Cerebellar cortex (tissue), 1 donor: ENCODE measurements at regions not wholly inside any gene's neighbourhood (a gene's known extent, or its start where the extent isn't known, plus 50 kb on each side); places are given as distances from the start of the nearest gene placed in this dataset.

Experiments
- DNase-seq: peaks from one replicate; pipeline ENCODE4 v3.0.0-alpha.2; 2015; ENCODE audit warnings: low spot score

DNA sequence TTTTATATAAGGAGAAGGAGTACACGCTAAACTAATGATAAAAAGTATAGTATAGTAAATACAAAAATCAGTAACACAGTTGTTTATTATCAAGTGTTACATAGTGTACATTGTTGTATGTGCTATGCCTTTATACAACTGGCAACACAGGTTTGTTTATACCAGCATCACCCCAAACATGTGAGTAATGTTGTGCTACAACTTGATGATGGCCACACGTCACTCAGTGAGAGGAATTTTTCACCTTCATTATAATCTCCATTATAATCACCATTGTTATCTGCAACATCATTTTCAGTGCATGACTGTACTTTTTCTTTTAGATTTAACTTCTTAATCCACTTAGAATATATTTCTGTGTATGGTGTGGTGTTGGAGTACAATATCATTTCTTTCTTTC is 204.0 kb upstream of the CTNNB1 start:
- DNase-seq, result no peak

DNA sequence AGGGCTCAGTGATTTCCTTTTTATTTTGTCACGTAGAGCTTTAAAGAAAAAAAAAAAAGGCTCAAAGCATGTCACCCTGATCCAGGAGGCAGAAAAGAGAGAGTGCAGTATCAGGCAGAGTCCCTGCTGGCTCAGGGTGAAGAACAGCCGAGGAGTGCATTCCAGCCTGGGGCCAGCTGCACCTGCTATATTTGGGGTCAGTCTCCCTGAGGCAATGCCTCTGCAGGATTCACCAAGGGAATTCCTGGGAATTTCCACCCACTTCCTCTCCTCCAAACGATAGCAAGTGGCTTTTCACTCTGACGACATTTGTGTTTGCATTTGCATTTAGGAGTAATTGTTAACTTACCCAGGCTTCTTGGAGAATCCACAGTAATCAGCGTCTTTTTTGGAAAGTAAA is 202.9 kb upstream of the CTNNB1 start:
- peak; percentile 30 for DNase-seq

DNA sequence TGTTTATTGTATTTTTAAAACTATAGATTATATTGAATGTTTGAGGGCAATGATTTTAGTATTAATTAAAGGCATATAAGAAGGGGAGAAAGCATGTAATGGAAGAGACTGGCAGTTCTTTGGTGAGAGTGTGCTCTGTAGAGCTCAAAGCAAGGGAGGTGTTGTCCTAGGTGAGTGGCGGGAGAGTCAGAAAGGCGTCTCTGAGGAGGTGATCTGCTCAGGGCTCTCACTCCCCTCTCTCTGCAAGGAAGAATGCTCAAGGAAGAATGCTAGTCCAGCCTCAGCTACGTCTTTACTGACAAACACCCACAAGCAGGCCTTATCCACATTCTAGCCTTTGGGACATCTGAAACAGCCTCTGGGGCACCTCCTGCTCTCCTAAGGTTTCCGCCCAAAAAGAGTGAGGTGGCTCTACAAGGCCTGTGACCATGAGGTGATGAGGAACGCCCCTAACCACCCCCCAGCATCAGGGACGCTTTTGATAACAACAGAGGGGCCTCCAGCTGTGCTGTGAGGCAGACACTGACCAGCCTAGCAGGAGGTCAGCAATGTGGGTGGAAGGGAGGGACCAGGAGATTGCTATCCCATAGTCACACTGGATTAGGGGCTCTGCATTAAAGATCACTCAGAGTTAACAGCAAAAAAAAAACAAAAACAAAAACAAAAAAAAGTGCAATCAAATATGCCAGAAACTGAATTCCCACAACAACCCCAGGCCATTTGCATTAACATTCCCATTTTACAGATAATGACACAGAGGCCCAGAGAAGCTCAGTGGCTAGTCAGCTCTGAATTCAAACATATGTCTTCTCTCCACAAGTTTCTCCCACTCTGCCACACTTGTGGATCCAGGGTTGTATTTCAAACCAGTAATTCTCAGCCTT is 202.2 kb upstream of the CTNNB1 start:
- DNase-seq, result no peak

DNA sequence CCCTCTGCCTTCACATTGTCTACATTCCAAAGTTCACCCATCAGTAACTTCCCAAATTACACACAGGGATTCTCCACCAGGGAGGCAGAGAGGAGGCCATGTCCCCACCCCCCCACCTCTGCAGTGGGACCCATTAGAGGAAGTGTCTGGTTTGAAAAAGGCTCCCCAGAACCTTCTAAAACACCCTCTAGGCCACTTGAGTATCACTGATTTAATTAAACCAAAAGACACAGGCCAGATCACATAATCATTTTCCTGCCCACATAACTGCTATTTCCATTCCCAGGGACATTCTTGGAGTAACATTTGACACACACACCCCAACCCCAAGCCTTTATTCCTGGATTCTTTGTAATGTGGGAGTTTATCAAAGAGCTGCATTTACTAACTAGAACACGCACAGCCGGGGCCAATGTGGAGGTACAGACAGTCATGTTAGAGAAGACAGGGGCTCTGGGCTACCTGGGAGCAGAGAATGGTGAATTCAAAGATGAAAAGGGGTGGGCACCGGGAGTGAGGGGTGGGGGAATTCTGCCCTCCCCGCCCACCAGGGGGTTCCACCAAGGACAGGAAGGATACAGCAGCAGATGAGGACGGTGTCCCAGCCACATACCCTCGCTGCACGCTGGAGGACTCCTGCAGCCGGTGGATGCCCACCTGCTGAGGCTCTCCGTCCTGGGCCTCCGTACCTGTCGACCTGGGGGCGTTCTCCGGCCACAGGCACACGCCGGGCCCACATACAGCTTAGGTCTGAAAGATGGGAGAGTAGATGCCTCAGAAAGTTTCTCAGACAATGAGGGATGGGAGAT is 201.4 kb upstream of the CTNNB1 start:
- DNase-seq, result no peak

- no peak for DNase-seq
Observed at GRCh38 chr3:40999682-41000081, 199.6 kb upstream of the CTNNB1 start.

DNA sequence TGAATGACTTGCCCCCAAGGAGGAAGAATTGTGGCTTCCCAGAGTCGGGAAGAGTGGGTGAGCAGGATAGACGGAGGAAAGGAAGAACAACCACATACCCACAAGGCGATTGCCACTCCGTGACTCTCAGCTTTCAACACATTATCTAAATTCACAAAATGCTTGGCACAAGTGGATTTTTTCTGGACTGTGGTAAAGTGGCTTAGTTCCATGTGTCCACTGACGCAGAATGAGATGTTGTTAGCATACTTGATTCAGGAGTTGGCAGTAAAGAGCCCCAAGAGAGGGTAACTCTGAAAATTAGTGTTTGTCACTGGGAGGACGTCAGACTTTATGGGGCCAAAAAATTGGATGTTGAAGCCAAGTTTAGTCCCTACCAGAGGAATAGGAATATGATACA is 198.8 kb upstream of the CTNNB1 start:
- peak; percentile 48 for DNase-seq

DNA sequence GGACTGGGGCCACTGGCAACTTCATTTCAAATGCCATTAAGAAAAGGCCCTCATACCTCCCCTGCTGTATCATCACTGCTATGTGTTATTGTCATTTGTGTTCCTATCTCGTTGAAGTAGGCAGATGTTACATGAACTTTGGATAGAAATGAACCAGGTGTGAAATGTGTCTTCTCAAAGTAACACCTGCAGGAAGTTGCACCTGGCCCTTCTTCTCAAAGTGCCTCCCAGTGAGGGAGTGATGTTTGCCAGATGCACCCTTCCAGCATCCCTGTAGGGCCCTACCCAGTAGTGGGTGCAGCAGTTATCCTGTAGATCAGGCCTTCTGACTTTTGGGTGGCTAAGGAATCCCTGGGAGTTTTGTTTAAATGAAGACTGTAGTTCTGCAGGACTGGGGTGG is 197.7 kb upstream of the CTNNB1 start:
- DNase-seq, result no peak

DNA sequence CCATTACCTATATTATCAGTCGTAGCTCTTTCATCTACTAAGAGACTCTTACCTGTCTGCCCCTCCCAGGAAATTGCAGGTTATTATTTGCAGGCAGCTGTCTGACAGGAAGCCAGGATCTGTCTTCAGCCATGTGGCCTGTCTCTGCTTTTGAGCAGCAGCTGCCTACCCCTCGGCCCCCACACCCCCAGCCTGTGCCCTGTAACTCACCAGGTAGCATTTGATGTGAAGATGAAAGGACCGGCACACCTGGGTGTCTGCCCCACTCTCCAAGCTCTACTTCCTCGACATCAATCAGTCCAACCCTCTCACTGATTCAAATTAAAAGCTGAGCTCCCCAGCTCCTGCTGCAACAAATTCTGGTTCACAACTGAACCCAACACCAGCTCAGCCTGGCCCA is 197.2 kb upstream of the CTNNB1 start:
- no peak for DNase-seq

- DNase-seq, result no peak
Observed at GRCh38 chr3:41007399-41007798, 191.9 kb upstream of the CTNNB1 start.

GRCh38 chr3:41011854-41012253 is 187.5 kb upstream of the CTNNB1 start:
- DNase-seq, result no peak

DNA sequence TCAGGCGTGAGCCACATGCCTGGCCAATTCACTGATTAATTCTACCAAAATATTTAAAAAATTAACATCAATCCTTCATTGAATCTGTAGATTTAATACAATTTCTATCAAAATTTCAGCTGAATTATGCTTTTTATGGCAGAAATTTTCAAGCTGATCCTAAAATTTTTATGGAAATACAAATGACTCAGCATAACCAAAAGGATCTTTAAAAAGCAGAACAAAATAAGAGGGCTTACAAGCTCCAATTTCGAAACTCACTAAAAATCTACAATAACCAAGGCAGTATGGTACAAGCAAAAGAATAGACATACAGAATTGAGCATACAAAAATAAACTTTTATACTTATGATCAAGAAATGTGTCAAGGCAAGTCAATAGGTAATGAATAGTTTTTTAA is 180.4 kb upstream of the CTNNB1 start:
- no peak for DNase-seq

DNA sequence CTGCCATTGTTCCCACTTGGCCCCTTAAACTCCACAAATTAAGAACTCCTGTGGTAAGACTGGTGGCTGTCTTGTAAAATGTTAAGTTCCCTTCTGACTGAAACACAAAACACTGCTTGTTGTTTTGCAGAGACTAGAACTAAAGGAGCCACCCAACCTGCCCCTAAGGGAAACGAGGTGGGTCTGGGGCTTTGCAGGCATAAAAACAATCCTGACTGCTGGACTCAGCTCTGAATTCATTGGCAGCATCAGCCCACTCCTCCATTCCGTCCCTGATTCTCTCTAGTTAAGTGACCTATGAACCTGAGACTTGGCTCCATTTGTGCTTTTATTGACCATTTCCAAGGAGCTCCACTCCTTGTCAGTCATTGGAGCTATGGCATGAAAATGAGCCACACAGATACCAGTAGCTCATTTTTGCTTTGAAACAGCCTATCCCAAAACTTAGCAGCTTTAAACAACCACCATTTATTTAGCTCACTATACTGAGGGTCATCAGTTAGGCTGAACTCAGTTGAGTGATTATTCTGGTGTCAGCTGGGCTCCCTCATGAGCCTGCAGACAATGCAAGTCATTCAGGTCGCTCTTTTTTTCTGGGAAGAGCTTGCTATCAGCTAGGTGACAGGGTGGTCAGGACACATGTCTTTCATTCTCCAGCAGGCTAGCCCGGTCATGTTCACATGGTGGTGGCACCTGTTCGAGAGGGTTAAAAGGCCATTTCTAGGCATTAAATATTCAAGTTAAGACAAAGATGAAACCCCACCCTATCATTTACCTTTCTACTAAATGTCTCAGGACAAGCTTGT is 175.1 kb upstream of the CTNNB1 start:
- no peak for DNase-seq

DNA sequence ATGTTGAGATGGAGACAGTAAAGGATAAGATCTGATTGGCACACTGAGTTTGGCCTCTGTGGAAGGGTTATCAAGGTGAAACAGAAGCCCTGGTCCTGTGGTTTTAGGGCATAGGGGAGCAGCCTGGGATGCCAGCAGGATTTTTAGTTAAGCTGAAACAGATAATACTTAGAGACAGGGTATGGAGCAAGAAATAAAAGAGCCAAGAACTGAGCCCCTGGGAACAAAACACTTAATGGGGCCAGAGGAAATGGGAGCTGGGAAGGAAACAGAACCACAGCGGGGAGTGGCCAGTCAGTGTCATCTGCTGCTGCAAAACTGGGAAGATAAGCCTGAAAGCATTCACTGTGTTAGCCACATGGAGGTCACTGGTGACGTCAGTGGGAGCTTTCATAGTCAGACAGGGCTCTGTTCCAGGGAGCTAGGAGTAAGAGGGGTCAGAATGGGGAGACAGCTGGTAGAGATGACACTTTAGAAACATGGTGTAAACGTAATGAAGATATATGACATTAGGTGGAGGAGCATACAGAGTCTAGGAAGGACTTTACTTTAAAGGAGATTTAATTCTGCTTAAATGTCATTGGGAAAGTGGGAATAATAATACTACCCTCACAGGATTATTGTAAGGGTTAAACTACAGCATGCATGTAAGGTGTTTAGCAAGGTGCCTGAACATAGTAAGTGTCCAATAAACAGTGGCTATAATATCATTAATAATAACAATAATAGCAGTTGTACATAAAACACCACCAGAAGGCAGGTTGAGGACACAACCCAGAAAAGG is 172.7 kb upstream of the CTNNB1 start:
- DNase-seq, result peak; percentile 15

- peak; percentile 55 for DNase-seq
Observed at GRCh38 chr3:41029356-41029755, 169.9 kb upstream of the CTNNB1 start.

- no peak for DNase-seq
Observed at GRCh38 chr3:41030220-41030619, 169.1 kb upstream of the CTNNB1 start.

DNA sequence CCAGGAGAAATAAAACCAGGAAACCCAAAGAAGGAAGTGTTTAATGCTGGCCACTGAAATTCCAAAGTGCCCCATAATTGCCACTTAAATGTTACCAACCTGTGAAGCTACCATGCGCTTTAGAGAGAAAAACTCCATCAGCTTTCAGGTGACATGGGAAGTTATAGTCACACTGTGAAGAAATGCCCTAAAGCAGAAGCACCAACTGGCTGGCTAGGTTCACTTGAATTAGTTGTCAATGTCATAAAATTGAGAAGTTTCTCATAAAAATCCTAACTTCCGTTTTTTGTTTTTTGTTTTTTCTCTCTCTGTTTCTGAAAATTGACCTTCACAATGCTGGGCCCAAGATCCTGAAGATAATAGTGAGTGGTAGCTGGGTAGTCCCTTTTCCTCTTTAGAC is 167.9 kb upstream of the CTNNB1 start:
- DNase-seq, result no peak

DNA sequence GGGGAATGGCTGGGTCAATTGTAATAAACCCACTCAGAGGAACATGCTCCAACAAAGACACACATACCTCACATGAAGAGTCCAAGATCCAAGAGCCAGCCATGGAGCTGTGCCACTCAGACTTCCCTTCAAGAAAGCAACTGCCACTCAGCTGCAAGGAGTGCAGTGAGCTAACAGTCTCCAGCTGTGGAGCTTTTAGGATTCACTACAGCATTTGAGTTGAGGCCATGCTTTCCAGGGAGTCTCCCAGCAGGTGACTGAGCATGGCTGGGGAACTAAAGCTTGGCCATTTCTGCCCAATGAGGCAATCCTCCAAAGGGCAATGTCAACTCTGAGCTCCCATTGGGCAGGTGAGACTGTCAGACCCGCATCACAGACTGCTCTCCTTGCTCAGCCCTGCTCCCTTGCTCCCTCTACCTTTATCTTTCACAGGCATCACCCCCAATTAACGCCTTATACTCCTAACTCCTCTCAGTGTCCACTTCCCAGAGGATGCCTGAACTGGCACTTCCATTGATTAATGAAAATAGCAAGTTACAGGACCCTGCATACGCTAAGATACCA is 165.3 kb upstream of the CTNNB1 start:
- no peak for DNase-seq

- DNase-seq, result peak; percentile 68
Observed at GRCh38 chr3:41035456-41036022, 163.8 kb upstream of the CTNNB1 start.

DNA sequence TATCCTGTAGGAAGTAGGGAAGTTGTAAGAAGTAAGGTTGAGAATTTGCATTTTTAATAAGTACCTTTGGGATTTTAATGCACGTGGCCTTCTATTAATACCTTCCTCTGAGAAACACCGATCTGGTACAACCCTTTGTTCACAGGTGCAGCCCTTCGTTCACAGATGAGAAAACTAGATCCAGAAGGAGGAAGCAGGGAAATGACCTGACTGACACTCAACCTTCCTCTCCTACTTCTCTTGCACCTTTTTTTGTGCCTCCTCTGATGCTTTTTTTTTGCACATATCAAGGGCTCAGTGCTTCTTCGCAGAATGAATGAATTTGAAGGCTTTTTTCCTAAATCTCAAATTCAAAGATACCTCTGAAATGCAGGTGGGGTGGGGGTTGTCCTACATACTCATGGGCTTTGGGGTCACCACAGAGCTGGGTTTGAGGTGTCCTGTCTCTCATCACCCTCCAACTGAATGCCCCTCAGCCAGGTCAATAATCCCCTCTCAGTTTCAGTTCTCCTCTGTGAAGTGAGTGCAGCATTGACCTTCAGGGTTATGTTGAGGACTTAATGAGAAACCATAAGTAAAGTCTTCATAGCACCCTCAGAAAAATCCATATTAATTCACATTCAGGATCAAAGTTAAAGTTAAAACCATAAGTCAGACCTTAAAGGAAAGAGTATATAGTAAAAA is 161.5 kb upstream of the CTNNB1 start:
- DNase-seq, result no peak

- no peak for DNase-seq
Observed at GRCh38 chr3:41040256-41040655, 159.0 kb upstream of the CTNNB1 start.
